NCI-H460 (cell line): ENCODE measurements at regions not wholly inside any gene's neighbourhood (a gene's known extent, or its start where the extent isn't known, plus 50 kb on each side); places are given as distances from the start of the nearest gene placed in this dataset.
A peak's percentile ranks its signal among the peaks of the same experiment; 100 is the strongest.
"Not testable (repeated sequence)": the region's sequence is repeated elsewhere in the genome, so short reads cannot be mapped to it uniquely, and the experiment has no call there.

Experiments
- DNase-seq: peaks from one replicate; pipeline ENCODE4 v3.0.0-alpha.2; 2016; ENCODE audit warnings: low read depth; ENCODE audit errors: extremely low read depth

DNA sequence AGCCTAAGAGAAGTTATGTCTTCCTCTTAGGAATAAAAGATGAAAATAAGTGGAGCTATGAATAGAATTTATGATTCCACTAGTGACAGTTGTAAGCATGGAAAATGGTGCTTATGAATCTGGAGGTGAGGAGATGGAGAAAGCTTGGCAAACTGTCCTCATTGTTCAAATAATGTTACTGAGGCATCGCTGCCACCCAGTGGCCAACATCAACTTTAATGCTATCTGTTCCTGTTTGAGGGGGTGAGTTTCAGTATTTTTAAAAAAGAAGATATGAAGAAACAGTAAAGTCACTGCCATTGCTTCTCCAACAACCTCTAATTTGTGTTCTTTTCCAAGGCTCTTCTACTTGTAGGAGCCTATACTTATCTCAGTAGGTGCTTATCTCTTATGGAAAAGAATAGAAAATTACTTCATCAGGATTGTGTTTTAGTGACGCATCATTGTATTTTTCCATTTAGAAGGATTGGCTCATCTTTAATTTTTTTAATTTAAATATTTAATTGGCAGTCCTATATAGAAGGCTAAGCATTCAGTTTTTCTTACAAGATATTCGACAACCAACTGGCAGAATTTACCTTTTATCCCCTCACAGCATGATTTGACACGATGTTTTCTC lies 260.4 kb upstream of the P2RY1 start:
- peak; percentile 38 for DNase-seq

DNA sequence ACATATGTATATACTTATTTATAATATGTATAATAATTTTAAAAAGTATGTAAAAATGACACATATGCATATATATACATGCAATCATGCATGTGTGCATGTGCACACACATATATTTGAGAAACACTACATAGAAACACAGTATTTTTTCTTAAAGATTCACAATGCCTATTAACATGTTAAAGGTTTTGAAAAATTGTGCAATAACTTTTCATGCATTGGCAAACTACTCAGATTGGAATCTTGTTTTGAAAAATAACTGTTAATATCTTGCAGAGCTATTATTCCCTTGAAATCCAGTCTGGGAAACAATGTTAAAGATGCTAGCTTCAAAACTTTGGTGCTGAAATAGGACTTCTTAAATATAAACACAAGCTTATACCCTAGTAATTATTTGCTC lies 256.2 kb upstream of the P2RY1 start:
- DNase-seq, result no peak

DNA sequence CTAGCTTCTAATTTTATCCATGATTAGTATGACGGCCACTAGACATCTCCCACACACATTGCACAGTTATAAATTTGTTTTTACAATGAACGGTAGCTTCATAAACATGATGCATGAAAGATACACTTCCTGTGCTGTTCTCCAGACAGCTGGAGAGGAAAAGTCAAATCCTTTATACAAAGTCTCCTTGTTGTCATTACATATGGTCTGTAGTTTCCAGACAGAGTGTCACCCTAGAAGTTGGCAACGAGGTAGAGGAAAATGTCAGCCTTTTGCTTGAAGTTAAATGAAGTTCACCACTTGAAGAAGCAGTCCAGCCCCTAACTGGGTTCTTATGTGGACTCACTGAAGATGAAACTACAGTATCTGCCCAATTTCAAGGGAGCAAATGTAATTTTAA lies 253.0 kb upstream of the P2RY1 start:
- no peak for DNase-seq

DNA sequence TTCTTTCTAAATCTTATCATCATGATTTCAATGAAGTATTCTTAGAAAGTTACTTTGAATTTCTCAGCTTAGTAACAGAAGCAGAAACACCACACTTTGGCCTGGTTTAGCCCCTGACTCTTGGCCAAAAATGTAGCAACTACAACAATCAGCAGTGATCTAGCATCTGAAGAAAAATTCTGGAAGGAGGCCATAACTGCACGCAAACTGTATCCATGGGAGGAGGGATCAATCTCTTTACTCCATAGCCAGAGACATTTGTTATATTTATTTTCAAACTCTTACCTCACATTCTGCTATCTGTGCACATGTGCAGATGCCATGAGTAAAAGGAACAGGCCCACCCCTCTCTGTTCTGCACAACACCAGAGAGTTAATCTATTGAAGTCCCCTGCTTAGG lies 251.0 kb upstream of the P2RY1 start:
- no peak for DNase-seq

DNA sequence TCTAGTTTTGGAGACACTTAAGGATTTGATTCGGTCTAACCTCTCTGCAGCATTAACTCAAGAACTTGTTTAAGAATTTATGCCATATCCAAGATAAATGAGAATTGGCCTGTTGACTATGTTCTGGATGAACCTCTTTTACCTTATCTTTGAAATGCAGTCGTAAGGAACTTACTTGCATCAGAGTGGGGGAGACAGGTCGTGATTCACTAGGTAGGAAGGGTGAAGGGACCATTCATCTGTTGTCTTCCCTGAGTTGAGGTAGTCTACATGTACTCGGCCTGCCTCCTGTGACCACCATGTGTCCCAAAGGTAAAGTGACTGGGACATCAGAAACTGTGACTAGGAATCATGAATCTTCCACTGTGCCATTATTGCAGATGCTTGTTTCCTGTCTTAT lies 248.0 kb upstream of the P2RY1 start:
- DNase-seq, result no peak

DNA sequence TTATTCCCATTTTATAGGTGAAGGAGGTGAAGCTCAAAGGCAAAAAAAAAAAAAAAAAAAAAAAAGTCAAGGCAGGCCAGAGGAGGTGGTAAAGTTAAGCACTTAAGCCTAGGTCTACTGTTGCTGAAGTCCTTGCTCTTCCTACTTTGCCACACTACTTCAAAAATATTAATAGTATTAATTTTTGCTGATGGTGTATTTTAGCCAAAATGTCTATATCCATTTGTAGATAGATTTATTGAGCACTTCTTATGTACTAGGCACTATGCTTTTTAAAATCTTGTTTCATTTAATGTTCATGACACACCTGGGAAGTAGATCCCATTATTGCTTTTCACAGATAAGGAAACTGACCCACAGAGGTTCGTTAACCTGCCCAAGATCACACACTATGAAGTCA lies 247.1 kb upstream of the P2RY1 start:
- DNase-seq, result no peak

DNA sequence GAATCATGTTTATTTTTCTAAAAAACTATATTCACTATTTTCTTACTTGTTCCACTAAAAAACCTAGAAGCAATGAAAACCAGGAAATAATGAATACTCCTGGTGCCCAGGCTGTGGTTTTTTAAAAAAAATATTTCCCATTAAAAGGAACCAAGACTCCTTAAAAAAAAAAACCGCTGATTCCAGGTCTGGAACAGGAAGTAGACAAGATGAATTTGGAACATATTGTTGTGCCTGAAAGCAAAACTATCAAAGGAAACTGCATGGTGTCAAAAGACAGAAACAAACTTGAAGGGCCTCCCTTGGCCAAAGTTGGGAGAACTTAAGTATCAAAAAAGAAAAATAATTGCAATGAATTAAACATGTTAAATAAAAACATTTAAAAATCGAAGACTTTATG lies 245.3 kb upstream of the P2RY1 start:
- DNase-seq, result no peak

DNA sequence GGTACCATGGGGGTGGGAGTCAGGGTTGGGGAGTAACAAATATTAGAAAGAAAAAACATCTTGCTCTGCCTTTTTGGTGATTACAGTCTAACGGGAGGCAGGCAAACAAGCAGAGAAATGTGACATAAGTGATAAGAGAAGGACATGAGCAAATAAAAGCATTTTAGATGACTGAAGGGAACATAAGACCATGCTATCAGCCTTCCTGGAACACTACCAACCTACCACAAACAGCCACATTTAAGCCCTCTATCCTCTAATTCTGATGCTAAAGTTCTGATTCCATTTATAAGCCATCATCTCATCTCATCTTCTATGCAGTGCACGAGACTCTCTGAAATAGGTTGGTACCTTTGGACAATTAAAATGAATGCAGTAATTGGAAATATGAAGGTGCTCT lies 243.4 kb upstream of the P2RY1 start:
- no peak for DNase-seq

DNA sequence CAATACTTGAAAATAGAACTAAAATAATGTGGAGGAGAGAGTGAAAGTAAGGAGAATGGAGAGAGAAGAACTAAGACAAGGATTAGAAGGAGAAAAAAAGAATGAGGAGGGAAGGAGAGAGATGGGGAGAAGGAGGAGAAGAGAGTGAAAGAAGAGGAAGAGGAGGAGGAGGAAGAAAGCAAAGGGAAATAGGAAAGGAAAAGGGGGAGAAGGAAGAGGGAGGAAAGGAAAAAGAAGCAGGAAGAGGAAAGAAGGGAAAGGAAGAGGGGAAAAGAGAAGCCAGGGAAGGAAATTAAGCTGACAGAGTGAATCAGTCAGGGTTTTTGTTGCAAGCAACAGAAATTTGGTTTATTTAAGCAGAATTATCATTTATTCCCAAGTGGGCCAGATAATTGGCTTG lies 241.7 kb upstream of the P2RY1 start:
- no peak for DNase-seq

DNA sequence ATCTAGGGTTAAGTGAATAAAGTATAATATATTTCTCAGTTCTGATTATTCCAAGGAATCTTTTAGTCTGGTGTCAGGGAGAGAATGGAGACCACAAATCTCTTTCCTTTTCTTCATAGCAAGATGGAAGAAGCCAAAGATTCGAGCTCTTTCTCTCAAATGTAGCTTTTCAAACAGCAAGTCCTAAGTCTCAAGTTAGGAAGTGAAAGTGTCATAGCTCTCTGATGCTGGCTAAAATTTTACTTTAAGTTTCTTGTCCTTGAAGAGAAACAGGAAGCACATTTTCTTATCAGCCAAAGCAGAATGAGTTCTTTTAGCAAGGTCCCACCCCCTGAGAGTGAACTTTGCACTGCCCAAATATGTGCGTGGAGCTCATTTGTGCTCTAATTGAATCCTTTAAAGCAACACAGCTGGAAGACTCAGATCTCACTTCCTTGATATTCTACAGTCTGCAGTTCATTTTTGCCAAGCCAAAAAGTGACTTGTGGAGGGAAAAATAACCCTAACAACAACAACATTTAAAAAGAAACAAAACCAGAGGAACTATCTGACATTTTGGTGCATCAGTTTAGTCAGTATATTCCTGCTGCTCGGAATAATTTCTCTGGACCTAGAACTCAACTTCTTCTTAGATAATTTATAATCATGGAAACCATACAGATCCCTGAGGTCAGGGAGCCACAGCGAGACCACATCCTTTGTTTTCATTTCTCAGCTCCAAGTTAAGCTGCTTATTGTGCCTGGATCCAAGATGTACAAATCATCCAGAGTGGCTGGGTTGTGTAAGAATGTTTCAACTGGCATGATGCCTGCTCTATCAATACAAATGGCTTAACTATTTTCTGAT lies 238.7 kb upstream of the P2RY1 start:
- no peak for DNase-seq

DNA sequence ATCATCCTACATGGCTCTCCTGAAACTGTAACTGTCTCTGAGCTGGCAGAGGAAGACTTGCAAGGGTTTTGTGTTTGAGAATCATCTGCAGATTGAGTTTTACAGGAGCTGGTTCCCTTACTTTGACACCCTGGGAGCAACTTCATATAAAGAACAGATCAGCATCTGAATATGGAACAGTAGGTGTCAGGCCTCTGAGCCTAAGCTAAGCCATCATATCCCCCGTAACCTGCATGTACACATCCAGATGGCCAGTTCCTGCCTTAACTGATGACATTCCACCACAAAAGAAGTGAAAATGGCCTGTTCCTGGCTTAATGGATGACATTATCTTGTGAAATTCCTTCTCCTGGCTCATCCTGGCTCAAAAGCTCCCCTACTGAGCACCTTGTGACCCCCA lies 238.1 kb upstream of the P2RY1 start:
- DNase-seq, result not testable (repeated sequence)

DNA sequence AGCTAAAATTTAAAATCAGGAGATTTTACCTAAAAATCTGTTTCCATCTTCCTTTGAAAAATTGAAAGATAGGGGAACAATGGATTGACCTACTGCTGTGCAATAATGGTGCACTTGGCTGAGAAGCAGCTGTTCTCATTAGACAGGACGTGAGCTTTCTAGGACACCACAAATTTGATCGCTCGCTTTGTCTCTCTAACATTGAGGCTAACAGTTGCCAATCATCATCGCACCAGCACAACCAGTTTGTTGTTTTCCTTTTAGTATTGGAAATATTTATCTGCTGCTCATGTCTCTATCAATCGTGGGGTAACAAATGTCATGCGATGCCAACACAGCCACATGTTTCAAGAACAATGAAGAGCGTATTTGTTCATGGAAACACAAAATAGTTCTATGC lies 228.8 kb upstream of the P2RY1 start:
- no peak for DNase-seq

DNA sequence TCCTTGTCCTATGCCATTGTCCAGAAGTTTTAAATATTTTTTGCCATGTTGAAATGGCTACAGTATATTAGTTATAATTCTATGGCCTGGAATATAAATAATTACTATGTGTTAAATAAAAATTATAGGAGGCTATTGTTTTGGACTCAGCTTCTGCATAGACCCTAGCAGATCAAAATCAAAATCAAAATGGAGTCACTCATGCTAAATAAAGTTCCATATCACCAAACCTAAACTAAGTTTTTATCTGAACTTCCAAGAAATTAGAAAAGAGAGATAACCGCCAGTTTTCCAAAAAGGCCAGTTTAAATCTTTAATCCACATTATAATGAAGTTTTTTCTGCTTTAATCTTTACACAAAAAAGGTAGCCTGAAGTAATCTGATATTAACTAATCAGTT lies 227.8 kb upstream of the P2RY1 start:
- DNase-seq, result no peak

DNA sequence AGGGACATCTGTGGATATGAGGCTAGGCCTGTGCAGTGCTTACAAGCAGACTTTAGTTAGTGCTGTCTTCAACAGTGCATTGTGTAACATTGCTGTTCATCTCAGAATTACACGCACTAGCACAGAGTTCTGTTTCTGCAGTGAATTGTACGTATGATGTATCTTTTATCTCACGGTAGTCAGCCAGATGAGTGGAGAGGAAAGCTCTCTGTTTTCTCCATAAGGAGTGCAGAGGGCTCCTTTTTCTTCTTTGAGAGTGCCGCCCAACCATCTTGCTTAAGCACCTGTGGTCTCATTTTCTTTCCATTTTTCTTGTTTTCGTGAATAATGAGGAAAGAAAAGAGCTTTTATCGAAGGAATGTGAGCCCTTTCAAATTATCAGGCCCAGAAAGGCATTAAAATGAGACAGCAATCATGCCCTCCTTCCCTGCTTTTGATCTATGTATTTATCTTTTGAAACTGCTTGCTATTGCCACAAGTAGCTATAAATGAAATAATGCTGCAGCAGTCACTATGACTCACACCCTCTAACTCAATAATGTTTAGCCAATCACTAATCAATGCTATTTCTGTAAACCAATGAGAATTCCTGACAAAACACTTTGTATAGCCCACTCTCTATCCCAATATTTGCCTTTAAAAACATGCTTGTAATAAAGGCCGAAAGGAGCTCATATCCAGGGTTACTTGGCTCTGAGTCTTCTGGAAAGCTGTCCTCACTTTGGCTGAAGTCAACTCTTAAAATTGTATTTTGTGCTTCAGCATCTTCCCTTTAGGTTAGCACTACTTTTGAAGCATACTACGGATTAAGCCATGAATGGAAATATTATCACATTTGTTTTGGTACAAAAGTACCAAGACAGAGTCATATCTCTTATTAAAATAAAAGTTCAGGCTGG lies 226.0 kb upstream of the P2RY1 start:
- no peak for DNase-seq

DNA sequence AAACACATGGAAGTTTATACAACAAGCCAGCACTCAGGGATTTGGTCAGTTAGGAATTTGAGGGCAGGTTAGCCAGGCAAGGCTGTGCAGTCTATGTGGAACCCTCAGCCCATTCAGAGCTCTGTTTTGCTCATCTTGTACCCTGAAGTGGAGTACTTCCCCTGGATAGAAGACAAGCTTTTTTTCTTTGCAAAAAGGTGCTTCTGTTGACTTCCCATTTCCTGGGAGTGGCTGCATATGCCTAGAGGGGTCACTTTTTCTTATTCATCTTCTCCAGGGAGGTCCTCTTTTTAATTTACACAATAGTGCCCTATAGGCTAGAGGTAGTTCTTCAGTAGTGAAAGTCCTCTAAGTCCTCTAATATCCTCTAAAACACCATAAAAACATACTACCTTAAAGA lies 225.0 kb upstream of the P2RY1 start:
- DNase-seq, result no peak

DNA sequence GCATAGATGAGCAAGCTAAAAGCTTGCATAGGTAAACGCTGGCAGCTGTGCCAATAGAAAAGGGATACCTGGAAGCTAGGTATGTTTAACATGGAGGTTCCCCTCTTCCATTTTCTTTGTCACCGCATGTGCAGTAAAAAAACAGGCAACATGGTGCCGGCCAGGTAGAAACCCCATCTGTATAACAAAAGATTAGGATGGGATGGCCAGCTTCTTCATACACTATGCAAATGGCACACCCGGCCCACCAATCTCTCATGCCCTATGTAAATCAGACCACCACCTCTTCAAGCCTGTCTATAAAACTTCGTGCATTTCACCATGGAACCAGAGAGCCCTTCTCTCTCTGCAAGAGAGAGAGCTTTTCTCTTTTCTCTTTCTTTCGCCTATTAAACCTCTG lies 224.3 kb upstream of the P2RY1 start:
- DNase-seq, result no peak

DNA sequence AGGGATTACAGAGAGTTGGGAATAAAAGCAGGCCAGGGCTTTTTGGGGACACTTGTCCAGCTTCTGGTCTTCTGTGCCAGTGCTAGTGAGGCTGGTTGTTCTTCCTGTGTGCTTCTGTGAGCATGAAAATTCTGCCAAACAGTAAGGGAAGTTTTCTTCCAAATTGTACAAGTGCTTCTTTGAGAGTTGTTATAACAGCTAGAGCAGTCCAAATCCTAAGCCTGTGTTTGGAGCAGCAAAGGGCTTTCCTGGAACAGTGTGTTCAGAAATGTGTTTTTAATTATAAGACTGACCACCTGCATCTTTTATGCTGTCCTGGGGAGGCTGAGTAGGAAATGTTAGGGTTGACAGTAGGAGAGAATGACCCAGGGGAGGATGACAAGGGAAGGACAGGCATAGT lies 223.0 kb upstream of the P2RY1 start:
- no peak for DNase-seq

DNA sequence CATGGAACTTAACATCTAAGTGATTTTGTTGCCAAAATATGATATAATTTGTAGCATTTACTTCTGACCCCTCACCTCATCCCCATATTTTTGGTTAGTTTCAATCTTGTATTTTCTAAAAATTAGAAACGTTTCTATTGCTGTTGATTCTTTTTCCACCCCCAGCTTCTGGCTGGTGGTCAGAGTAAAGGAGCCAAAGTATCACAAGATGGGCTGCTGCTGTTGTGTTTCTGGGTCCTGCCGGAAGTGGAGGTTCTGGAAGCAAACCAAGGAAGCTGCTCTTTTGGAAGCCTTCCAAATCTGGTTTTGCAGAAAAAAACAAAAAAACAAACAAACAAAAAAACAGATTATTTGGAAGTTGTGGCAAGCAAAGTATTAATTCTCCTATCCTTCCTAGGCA lies 221.1 kb upstream of the P2RY1 start:
- DNase-seq, result no peak

DNA sequence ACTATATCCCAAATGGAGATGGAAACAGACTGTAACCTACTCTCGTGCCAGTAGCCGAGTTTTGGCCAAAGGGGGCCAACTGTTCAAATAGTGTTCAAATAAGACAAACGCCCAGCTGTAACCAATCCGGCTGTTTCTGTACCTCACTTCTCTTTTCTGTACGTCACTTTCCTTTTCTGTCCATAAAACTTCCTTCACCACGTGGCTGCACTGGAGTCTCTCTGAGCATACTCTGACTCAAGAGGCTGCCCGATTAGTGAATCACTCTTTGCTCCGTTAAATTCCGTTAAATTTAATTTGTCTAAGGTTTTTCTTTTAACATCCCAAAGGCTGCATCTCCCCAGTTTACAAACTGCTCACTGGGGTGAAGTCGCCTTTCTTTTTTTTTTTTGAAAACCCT lies 219.2 kb upstream of the P2RY1 start:
- no peak for DNase-seq

DNA sequence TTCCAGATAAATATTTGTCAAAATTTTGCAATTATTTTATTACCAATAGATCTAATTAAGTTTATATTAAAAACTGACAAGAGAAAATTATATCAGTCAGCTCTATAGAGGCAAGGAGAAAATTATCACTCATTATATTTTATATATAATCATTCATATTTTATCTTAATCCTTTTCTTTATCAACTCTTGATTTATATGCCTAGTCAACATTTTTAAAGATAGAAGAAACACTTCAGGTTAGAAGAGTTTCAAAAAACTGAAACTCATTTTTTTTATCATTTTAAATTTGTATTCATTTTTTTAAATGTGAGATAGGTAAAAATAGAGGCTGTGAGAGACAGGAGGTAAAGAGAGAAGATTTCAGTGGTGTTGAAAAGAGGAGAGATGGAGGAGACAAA lies 217.3 kb upstream of the P2RY1 start:
- no peak for DNase-seq

DNA sequence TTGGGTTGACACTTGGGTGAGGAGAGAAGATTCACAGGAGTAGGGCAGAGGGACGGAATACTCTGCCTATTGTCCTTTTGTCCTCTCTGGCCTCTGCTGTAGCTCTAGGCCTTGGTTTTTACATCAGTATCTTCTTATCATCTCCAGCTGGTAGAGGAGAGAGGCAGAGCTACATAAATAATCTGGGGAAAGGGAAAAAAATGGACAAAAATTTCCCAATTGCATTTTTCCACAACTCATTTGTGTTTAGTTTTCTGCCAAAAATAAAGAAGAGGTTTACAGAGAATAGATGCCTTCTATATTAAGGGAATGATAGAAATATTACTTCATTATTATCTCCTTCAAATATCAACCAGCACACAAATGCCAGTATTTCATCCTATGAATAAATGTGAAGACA lies 216.4 kb upstream of the P2RY1 start:
- no peak for DNase-seq

DNA sequence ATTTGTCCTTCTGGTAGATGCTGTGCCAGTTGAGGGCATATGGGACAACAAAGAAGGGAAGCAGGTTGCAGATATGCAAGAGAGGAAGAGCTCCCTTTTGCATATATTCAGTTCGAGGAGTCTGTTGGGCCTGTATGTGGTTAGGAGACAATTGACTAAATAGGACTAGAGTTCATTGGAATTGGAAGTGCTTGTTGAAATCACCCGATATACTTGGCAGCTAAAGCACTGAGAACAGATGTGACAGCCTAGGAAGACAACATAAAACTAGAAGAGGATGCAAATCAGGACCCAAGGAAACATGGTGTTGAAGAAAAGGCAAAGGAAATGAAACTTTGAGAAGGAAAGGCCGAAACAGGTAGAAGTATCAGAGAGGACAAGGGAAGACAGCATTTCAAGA lies 215.2 kb upstream of the P2RY1 start:
- DNase-seq, result no peak
